Panc1 (cell line): ENCODE measurements at regions not wholly inside any gene's neighbourhood (a gene's known extent, or its start where the extent isn't known, plus 50 kb on each side); places are given as distances from the start of the nearest gene placed in this dataset.

Experiments used
- ATAC-seq: fragments of 200-7000 bp; cut with Tn5 transposase; 2 replicates; pipeline ENCODE4 v1.9.1; 2020; ENCODE audit warnings: mild to moderate bottlenecking, moderate library complexity
- BruUV-seq: library from RNA; stranded (reverse); fragments of 400-500 nt; replicated peaks from 2 replicates; lab custom pipeline; 2021; lab: Mats Ljungman, UMichigan
- CTCF ChIA-PET: fragments of 300-600 bp; sonication (Branson Sonifier 250); formaldehyde crosslinking; loops from one replicate; lab custom pipeline; 2022; ENCODE audit warnings: antibody characterized with exemption; lab: Charles Lee
- POLR2A ChIA-PET: fragments of 300-600 bp; sonication (Branson Sonifier 250); formaldehyde crosslinking; loops from one replicate; lab custom pipeline; 2022; ENCODE audit warnings: antibody characterized with exemption; lab: Charles Lee
- DNase-seq: peaks from one replicate; pipeline ENCODE4 v3.0.0-alpha.2; 2010; ENCODE audit warnings: low read depth, low spot score
- H3K27ac ChIP-seq: 2 replicates; pipeline ENCODE4 v1.5.1; 2011; ENCODE audit warnings: mild to moderate bottlenecking, low read length, inconsistent platforms
- H3K27me3 ChIP-seq: fragments of 200-500 bp; sonication (Bioruptor generic); 2 replicates; pipeline ENCODE4 v1.6.0; 2014; ENCODE audit warnings: low read length, inconsistent platforms; ENCODE audit not compliant: control insufficient read depth, insufficient read depth
- H3K36me3 ChIP-seq: fragments of 200-500 bp; sonication (Bioruptor generic); 2 replicates; pipeline ENCODE4 v1.5.1; 2014; ENCODE audit warnings: inconsistent platforms, mild to moderate bottlenecking, low read length, moderate library complexity; ENCODE audit not compliant: control insufficient read depth, insufficient read depth
- H3K4me1 ChIP-seq: 2 replicates; pipeline ENCODE4 v1.5.1; 2011; ENCODE audit warnings: inconsistent platforms, mild to moderate bottlenecking, low read length, moderate library complexity; ENCODE audit not compliant: control insufficient read depth, insufficient read depth
- H3K4me3 ChIP-seq, 2 experiments: 2 replicates each; pipeline ENCODE4 v1.5.1; 2011 to 2012; ENCODE audit warnings: low read depth in 2 of 2, low read length in 2 of 2, mild to moderate bottlenecking in 2 of 2, inconsistent platforms in 1 of 2, moderate library complexity in 1 of 2
- H3K9me3 ChIP-seq: fragments of 200-500 bp; sonication (Bioruptor generic); 2 replicates; pipeline ENCODE4 v1.5.1; 2014; ENCODE audit warnings: low read depth, mild to moderate bottlenecking, inconsistent platforms, low read length, moderate library complexity; ENCODE audit not compliant: control insufficient read depth, insufficient read depth
- POLR2AphosphoS5 ChIP-seq: IDR thresholded peaks from 2 replicates; pipeline ENCODE4 v1.6.1; 2012; ENCODE audit warnings: mild to moderate bottlenecking, low read depth, low read length, moderate library complexity
- SIN3A ChIP-seq: IDR thresholded peaks from 2 replicates; pipeline ENCODE4 v1.6.1; 2012; ENCODE audit warnings: low read depth, mild to moderate bottlenecking, low read length, moderate library complexity, borderline replicate concordance; ENCODE audit not compliant: insufficient read depth
- TCF7L2 ChIP-seq: IDR thresholded peaks from 2 replicates; pipeline ENCODE4 v1.6.1; 2011; ENCODE audit warnings: mild to moderate bottlenecking, low read depth, low read length, inconsistent platforms
- in situ Hi-C: cut with HindIII; loops from 2 replicates; pipeline ENCODE4 v1.10.0; 2016; ENCODE audit warnings: low sequenced_read_pairs, low pct_unique_long_range_greater_than_20kb
- intact Hi-C: fragments of 100-400 bp; cut with micrococcal nuclease; formaldehyde crosslinking; loops from one replicate; pipeline ENCODE4 v1.10.0; 2022; ENCODE audit not compliant: unreplicated experiment
- TF ChIP-seq, protein P1 (sequence below): fragments of 450-650 bp; IDR thresholded peaks from 2 replicates; pipeline ENCODE4 v1.5.1; 2017; ENCODE audit warnings: mild to moderate bottlenecking
- TF ChIP-seq, protein P2 (sequence below), 2 experiments: IDR thresholded peaks; 2 replicates each; pipeline ENCODE4 v1.6.1; 2011 to 2012; ENCODE audit warnings: low read depth in 2 of 2, control low read depth in 1 of 2, low read length in 1 of 2, mild to moderate bottlenecking in 1 of 2, moderate library complexity in 1 of 2; ENCODE audit not compliant: insufficient read depth in 1 of 2

- intact Hi-C loops (no loop called here), in situ Hi-C loops (no loop called here)
- ATAC-seq (no peak), DNase-seq (no peak)
- ChIA-PET POLR2A (no interaction called here), CTCF (interaction anchor here (0.6 kb wide), 1 partner anchor 408 kb away, joined by 4 read pairs; no protein-coding TSS in a partner anchor)
- H3K27me3 ChIP-seq, result no peaks in the 10 kb centered on the region
- no peaks in the 10 kb centered on the region for H3K9me3 ChIP-seq
- BruUV-seq, result no TSS peak
- no peaks in the 10 kb centered on the region for H3K4me1 ChIP-seq
- no peak overlapping the region for H3K4me3 ChIP-seq
- TF ChIP-seq TCF7L2, result no peak
- TF ChIP-seq, protein P1, sequence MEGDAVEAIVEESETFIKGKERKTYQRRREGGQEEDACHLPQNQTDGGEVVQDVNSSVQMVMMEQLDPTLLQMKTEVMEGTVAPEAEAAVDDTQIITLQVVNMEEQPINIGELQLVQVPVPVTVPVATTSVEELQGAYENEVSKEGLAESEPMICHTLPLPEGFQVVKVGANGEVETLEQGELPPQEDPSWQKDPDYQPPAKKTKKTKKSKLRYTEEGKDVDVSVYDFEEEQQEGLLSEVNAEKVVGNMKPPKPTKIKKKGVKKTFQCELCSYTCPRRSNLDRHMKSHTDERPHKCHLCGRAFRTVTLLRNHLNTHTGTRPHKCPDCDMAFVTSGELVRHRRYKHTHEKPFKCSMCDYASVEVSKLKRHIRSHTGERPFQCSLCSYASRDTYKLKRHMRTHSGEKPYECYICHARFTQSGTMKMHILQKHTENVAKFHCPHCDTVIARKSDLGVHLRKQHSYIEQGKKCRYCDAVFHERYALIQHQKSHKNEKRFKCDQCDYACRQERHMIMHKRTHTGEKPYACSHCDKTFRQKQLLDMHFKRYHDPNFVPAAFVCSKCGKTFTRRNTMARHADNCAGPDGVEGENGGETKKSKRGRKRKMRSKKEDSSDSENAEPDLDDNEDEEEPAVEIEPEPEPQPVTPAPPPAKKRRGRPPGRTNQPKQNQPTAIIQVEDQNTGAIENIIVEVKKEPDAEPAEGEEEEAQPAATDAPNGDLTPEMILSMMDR, result no peak
- TF ChIP-seq, protein P2, sequence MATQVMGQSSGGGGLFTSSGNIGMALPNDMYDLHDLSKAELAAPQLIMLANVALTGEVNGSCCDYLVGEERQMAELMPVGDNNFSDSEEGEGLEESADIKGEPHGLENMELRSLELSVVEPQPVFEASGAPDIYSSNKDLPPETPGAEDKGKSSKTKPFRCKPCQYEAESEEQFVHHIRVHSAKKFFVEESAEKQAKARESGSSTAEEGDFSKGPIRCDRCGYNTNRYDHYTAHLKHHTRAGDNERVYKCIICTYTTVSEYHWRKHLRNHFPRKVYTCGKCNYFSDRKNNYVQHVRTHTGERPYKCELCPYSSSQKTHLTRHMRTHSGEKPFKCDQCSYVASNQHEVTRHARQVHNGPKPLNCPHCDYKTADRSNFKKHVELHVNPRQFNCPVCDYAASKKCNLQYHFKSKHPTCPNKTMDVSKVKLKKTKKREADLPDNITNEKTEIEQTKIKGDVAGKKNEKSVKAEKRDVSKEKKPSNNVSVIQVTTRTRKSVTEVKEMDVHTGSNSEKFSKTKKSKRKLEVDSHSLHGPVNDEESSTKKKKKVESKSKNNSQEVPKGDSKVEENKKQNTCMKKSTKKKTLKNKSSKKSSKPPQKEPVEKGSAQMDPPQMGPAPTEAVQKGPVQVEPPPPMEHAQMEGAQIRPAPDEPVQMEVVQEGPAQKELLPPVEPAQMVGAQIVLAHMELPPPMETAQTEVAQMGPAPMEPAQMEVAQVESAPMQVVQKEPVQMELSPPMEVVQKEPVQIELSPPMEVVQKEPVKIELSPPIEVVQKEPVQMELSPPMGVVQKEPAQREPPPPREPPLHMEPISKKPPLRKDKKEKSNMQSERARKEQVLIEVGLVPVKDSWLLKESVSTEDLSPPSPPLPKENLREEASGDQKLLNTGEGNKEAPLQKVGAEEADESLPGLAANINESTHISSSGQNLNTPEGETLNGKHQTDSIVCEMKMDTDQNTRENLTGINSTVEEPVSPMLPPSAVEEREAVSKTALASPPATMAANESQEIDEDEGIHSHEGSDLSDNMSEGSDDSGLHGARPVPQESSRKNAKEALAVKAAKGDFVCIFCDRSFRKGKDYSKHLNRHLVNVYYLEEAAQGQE (IDR thresholded peaks at IDR 0.05; ENCODE audit: insufficient read depth in 1 of 2, low read depth in 2 of 2, low read length in 1 of 2), result no peak
- no peak for TF ChIP-seq SIN3A
- TF ChIP-seq POLR2AphosphoS5, result no peak
- no peak overlapping the region for H3K27ac ChIP-seq
- H3K36me3 ChIP-seq, result no peaks in the 10 kb centered on the region
Observed at GRCh38 chr4:121248747-121249146, 84.6 kb upstream of the TNIP3 start.

- in situ Hi-C loops (no loop called here), intact Hi-C loops (no loop called here)
- Histone ChIP-seq H3K27me3 (no peaks in the 10 kb centered on the region), H3K27ac (no peak overlapping the region), H3K4me1 (no peaks in the 10 kb centered on the region), H3K36me3 (no peaks in the 10 kb centered on the region), H3K9me3 (no peaks in the 10 kb centered on the region), H3K4me3 (no peak overlapping the region)
- ChIA-PET POLR2A (no interaction called here), CTCF (no interaction called here)
- no peak for DNase-seq
- BruUV-seq, result no TSS peak
- no peak for ATAC-seq
- TF ChIP-seq, protein P1, result no peak
- TF ChIP-seq POLR2AphosphoS5, result no peak
Observed at GRCh38 chr4:121246698-121247097, 82.6 kb upstream of the TNIP3 start.

DNA sequence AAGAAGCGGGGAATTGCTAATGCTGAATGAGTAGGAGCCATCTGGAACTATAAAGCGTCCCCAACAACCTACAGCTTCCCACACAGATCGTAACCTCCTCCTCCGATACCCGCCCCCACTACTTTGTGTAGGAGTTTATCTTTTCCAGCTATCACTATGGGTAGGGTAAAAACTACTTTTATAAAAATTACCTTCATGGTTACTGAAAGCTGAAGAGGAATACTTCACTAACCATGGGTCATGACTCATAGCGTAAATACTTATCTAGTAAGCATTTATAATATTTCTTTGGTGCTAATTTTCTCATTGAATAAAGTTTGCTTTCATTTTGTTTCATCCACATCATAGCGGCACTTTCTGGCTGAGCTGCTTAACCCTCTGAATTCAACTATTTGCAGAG is 79.4 kb upstream of the TNIP3 start:
- TF ChIP-seq, protein P1, result no peak
- no peak for TF ChIP-seq TCF7L2
- no peaks in the 10 kb centered on the region for H3K27me3 ChIP-seq
- H3K36me3 ChIP-seq, result no peaks in the 10 kb centered on the region
- no peak overlapping the region for H3K4me3 ChIP-seq
- ATAC-seq, result no peak
- CTCF ChIA-PET, result no interaction called here
- no TSS peak for BruUV-seq
- in situ Hi-C loops (no loop called here), intact Hi-C loops (no loop called here)
- H3K9me3 ChIP-seq, result no peaks in the 10 kb centered on the region
- POLR2A ChIA-PET, result no interaction called here
- no peaks in the 10 kb centered on the region for H3K4me1 ChIP-seq
- no peak overlapping the region for H3K27ac ChIP-seq
- no peak for DNase-seq
